HEK293 (cell line): ENCODE measurements at regions not wholly inside any gene's neighbourhood (a gene's known extent, or its start where the extent isn't known, plus 50 kb on each side); places are given as distances from the start of the nearest gene placed in this dataset.

Source experiments
- CTCF ChIA-PET: fragments of 350-600 bp; formaldehyde crosslinking; extraction: SDS; loops from one replicate; lab custom pipeline; 2021; ENCODE audit warnings: antibody characterized with exemption; lab: Yijun Ruan, JAX
- POLR2A ChIA-PET: fragments of 300-600 bp; formaldehyde crosslinking; extraction: SDS; loops from one replicate; lab custom pipeline; 2020; ENCODE audit warnings: antibody characterized with exemption, inconsistent platforms; lab: Yijun Ruan, JAX
- H3K27ac ChIP-seq: fragments of 200-500 bp; sonication (Bioruptor generic); 2 replicates; pipeline ENCODE4 v1.5.1; 2014; ENCODE audit warnings: low read depth, low read length, control low read depth, inconsistent platforms; ENCODE audit errors: extremely low read depth
- H3K36me3 ChIP-seq, 2 experiments: fragments of 200-500 bp in 1 of 2; sonication (Bioruptor generic) in 1 of 2; 1 replicate in 1 of 2; 2 replicates in 1 of 2; pipeline ENCODE4 v1.5.1; 2014 to 2017; ENCODE audit warnings: inconsistent platforms in 2 of 2, low read length in 2 of 2; ENCODE audit not compliant: control insufficient read depth in 2 of 2, insufficient read depth in 1 of 2
- H3K4me1 ChIP-seq: fragments of 200-500 bp; sonication (Bioruptor generic); 2 replicates; pipeline ENCODE4 v1.5.1; 2014; ENCODE audit warnings: mild to moderate bottlenecking, low read length, inconsistent platforms; ENCODE audit not compliant: control insufficient read depth, insufficient read depth
- H3K4me3 ChIP-seq: 2 replicates; pipeline ENCODE4 v1.5.1; 2011; ENCODE audit warnings: low read depth, mild to moderate bottlenecking, control low read depth, low read length, moderate library complexity
- H3K9me3 ChIP-seq: fragments of 200-500 bp; sonication (Bioruptor generic); 2 replicates; pipeline ENCODE4 v1.5.1; 2014; ENCODE audit warnings: low read depth, low read length, inconsistent platforms; ENCODE audit not compliant: control insufficient read depth, insufficient read depth
- BCL11B ChIP-seq: fragments of 450-650 bp; formaldehyde crosslinking; IDR thresholded peaks from 2 replicates; pipeline ENCODE4 v1.5.1; 2016; ENCODE audit warnings: low read depth, missing biosample characterization, missing genetic modification characterization
- GLIS1 ChIP-seq: fragments of 450-650 bp; formaldehyde crosslinking; IDR thresholded peaks from 2 replicates; pipeline ENCODE4 v1.5.1; 2016; ENCODE audit warnings: missing biosample characterization, missing genetic modification characterization
- HOXA7 ChIP-seq: sonication (generic); formaldehyde crosslinking; IDR thresholded peaks from 2 replicates; pipeline ENCODE4 v1.8.1; 2022; ENCODE audit warnings: missing genetic modification reagents, borderline replicate concordance
- HOXC10 ChIP-seq: sonication (generic); formaldehyde crosslinking; IDR thresholded peaks from 2 replicates; pipeline ENCODE4 v1.8.1; 2023; ENCODE audit warnings: mild to moderate bottlenecking, missing genetic modification reagents
- KLF8 ChIP-seq: fragments of 450-650 bp; formaldehyde crosslinking; IDR thresholded peaks from 2 replicates; pipeline ENCODE4 v1.5.1; 2016; ENCODE audit warnings: missing biosample characterization, missing genetic modification characterization
- OSR2 ChIP-seq: fragments of 450-650 bp; formaldehyde crosslinking; IDR thresholded peaks from 2 replicates; pipeline ENCODE4 v1.5.1; 2016; ENCODE audit warnings: missing biosample characterization, missing genetic modification characterization
- SCRT2 ChIP-seq: fragments of 450-650 bp; formaldehyde crosslinking; IDR thresholded peaks from 2 replicates; pipeline ENCODE4 v1.5.1; 2016; ENCODE audit warnings: missing biosample characterization, missing genetic modification characterization
- SETDB1 ChIP-seq: IDR thresholded peaks from one replicate; pipeline ENCODE4 v1.6.1; 2017; ENCODE audit warnings: mild to moderate bottlenecking, low read length, moderate library complexity, mixed read lengths; ENCODE audit not compliant: insufficient read length
- WT1 ChIP-seq: fragments of 450-650 bp; formaldehyde crosslinking; IDR thresholded peaks from 2 replicates; pipeline ENCODE4 v1.5.1; 2016; ENCODE audit warnings: missing biosample characterization, missing genetic modification characterization
- ZBTB11 ChIP-seq: fragments of 450-650 bp; formaldehyde crosslinking; conservative IDR thresholded peaks from 2 replicates; pipeline ENCODE4 v1.5.1; 2016; ENCODE audit warnings: low read depth, missing biosample characterization, missing genetic modification characterization
- ZBTB21 ChIP-seq: fragments of 450-650 bp; formaldehyde crosslinking; IDR thresholded peaks from 2 replicates; pipeline ENCODE4 v1.5.1; 2017; ENCODE audit warnings: missing biosample characterization, missing genetic modification characterization
- ZBTB8A ChIP-seq: fragments of 450-650 bp; formaldehyde crosslinking; IDR thresholded peaks from 2 replicates; pipeline ENCODE4 v1.5.1; 2016; ENCODE audit warnings: missing biosample characterization, missing genetic modification characterization
- ZNF132 ChIP-seq: fragments of 450-650 bp; formaldehyde crosslinking; IDR thresholded peaks from 2 replicates; pipeline ENCODE4 v1.5.1; 2017; ENCODE audit warnings: missing biosample characterization, missing genetic modification characterization, borderline replicate concordance
- ZNF174 ChIP-seq: fragments of 450-650 bp; formaldehyde crosslinking; IDR thresholded peaks from 2 replicates; pipeline ENCODE4 v1.5.0; 2017; ENCODE audit warnings: missing biosample characterization, mild to moderate bottlenecking, missing genetic modification characterization
- ZNF211 ChIP-seq: fragments of 450-650 bp; formaldehyde crosslinking; IDR thresholded peaks from 2 replicates; pipeline ENCODE4 v1.5.1; 2016; ENCODE audit warnings: low read depth, missing biosample characterization, missing genetic modification characterization
- ZNF223 ChIP-seq: fragments of 450-650 bp; formaldehyde crosslinking; IDR thresholded peaks from 2 replicates; pipeline ENCODE4 v1.5.1; 2016; ENCODE audit warnings: missing biosample characterization, missing genetic modification characterization
- ZNF274 ChIP-seq, 2 experiments: fragments of 200-500 bp in 1 of 2; fragments of 450-650 bp in 1 of 2; sonication (Bioruptor generic) in 1 of 2; formaldehyde crosslinking in 1 of 2; IDR thresholded peaks; 2 replicates each; pipeline versions ENCODE4 v1.5.1 to v1.6.1; 2014 to 2016; ENCODE audit warnings: borderline replicate concordance in 1 of 2, inconsistent platforms in 1 of 2, low read length in 1 of 2, missing biosample characterization in 1 of 2, missing genetic modification characterization in 1 of 2
- ZNF311 ChIP-seq: fragments of 450-650 bp; formaldehyde crosslinking; IDR thresholded peaks from 2 replicates; pipeline ENCODE4 v1.5.1; 2017; ENCODE audit warnings: missing biosample characterization, missing genetic modification characterization, borderline replicate concordance
- ZNF354C ChIP-seq: fragments of 450-650 bp; formaldehyde crosslinking; IDR thresholded peaks from 2 replicates; pipeline ENCODE4 v1.5.1; 2016; ENCODE audit warnings: missing biosample characterization, missing genetic modification characterization, low read depth, borderline replicate concordance
- ZNF37A ChIP-seq: fragments of 450-650 bp; IDR thresholded peaks from 2 replicates; pipeline ENCODE4 v1.5.1; 2018; ENCODE audit warnings: missing biosample characterization, missing genetic modification characterization
- ZNF473 ChIP-seq: fragments of 450-650 bp; formaldehyde crosslinking; IDR thresholded peaks from 2 replicates; pipeline ENCODE4 v1.5.1; 2017; ENCODE audit warnings: missing biosample characterization, missing genetic modification characterization
- ZNF560 ChIP-seq: fragments of 450-650 bp; formaldehyde crosslinking; IDR thresholded peaks from 2 replicates; pipeline ENCODE4 v1.5.1; 2017; ENCODE audit warnings: missing biosample characterization, missing genetic modification characterization, borderline replicate concordance
- ZNF654 ChIP-seq: fragments of 450-650 bp; formaldehyde crosslinking; IDR thresholded peaks from 2 replicates; pipeline ENCODE4 v1.5.1; 2016; ENCODE audit warnings: low read depth, missing biosample characterization, missing genetic modification characterization
- ZNF670 ChIP-seq: fragments of 450-650 bp; formaldehyde crosslinking; IDR thresholded peaks from 2 replicates; pipeline ENCODE4 v1.5.1; 2016; ENCODE audit warnings: missing biosample characterization, missing genetic modification characterization, low read depth
- ZNF707 ChIP-seq: fragments of 450-650 bp; formaldehyde crosslinking; IDR thresholded peaks from 2 replicates; pipeline ENCODE4 v1.5.1; 2016; ENCODE audit warnings: missing biosample characterization, missing genetic modification characterization
- ZNF768 ChIP-seq: fragments of 450-650 bp; formaldehyde crosslinking; IDR thresholded peaks from 2 replicates; pipeline ENCODE4 v1.5.1; 2018; ENCODE audit warnings: missing biosample characterization, mild to moderate bottlenecking, missing genetic modification characterization
- ZNF830 ChIP-seq: fragments of 450-650 bp; IDR thresholded peaks from 2 replicates; pipeline ENCODE4 v1.5.0; 2018; ENCODE audit warnings: missing biosample characterization, missing genetic modification characterization, low read depth, mild to moderate bottlenecking, moderate library complexity
- ZSCAN23 ChIP-seq: fragments of 450-650 bp; formaldehyde crosslinking; IDR thresholded peaks from 2 replicates; pipeline ENCODE4 v1.5.1; 2016; ENCODE audit warnings: missing biosample characterization, missing genetic modification characterization
- ZSCAN30 ChIP-seq: fragments of 450-650 bp; IDR thresholded peaks from 2 replicates; pipeline ENCODE4 v1.5.1; 2018; ENCODE audit warnings: missing biosample characterization, mild to moderate bottlenecking, missing genetic modification characterization, moderate library complexity

DNA sequence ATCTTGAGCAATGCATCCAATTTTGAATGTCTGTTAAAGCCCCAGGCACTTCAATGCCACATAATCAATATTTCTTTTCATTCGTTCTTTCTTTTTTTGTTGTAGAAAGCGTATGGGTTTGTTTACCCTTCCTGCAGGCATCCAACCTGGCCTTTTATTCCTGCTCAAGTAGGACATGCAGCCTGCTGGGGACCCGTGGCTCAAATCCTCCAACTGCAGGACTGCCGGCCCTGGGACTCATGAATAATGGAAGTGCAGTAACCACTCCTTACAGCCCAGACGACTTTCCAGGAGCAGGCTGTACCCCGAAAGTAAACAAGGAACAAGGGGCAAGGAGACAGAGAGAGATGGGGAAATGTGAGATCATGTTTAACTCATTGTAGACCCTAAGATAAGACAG lies 126.4 kb downstream of the SALL1 start:
- TF ChIP-seq ZNF37A (tag by site-specific recombination) (no peak), ZNF654 (tag by site-specific recombination) (no peak), ZNF211 (no peak), OSR2 (no peak), SETDB1 (no peak), ZNF174 (tag by site-specific recombination) (no peak)
- POLR2A ChIA-PET, result no interaction called here
- Histone ChIP-seq H3K4me1 (no peaks in the 10 kb centered on the region), H3K4me3 (no peak overlapping the region), H3K9me3 (no peaks in the 10 kb centered on the region), H3K27ac (no peak overlapping the region), H3K36me3 (no peaks in the 10 kb centered on the region)
- CTCF ChIA-PET, result no interaction called here

DNA sequence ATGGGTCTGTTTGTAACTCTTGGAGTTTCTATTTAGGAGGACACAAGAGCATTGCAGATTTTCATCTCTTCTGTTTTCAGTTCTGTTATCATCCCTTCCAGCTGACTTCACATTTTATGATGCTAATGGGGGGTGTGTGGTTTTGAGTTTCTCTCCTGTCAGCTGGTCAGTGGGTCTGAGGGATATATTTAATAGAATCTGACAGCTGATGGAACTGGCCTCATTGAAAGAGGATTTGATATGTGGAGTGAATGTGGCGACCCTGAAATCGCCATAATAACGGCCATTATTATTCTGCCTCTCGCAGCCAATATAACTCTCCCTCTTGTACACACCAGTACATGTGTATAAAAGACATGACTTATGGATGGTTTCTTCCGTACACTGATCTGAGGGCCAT lies 128.1 kb downstream of the SALL1 start:
- Histone ChIP-seq H3K36me3 (no peaks in the 10 kb centered on the region), H3K4me3 (no peak overlapping the region)
- POLR2A ChIA-PET, result no interaction called here
- TF ChIP-seq GLIS1 (tag by site-specific recombination) (no peak), SETDB1 (peak; percentile 32)
- TF ChIP-seq, all 188 proteins: peak for 1
- no peak overlapping the region for H3K27ac ChIP-seq
- H3K9me3 ChIP-seq, result no peaks in the 10 kb centered on the region
- no peaks in the 10 kb centered on the region for H3K4me1 ChIP-seq
- CTCF ChIA-PET, result no interaction called here

DNA sequence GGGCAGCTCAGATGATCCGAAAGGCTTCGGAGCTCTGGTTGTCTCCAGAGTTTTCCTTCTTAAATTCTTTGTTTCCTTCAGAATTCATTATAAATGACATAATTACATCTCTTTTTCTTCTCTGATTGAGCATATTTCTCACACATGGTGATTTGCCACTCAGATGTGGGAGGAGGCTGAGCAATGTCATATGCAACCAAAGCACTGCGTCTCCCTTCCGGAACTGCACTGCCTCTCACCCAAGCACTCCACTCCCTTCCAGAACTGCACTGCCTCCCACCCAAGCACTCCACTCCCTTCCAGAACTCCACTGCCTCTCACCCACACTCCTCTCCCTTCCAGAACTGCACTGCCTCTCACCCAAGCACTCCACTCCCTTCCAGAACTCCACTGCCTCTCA lies 131.5 kb downstream of the SALL1 start:
- Histone ChIP-seq H3K4me3 (no peak overlapping the region), H3K9me3 (no peaks in the 10 kb centered on the region), H3K36me3 (no peaks in the 10 kb centered on the region), H3K27ac (no peak overlapping the region), H3K4me1 (no peaks in the 10 kb centered on the region)
- ChIA-PET POLR2A (no interaction called here), CTCF (no interaction called here)
- no peak for TF ChIP-seq ZBTB8A (tag by site-specific recombination)
- no peak for TF ChIP-seq HOXA7 (CRISPR knock-in tag)
- no peak for TF ChIP-seq ZNF768 (tag by site-specific recombination)
- no peak for TF ChIP-seq HOXC10 (CRISPR knock-in tag)
- TF ChIP-seq ZBTB11 (tag by site-specific recombination), result no peak
- TF ChIP-seq ZNF670, result no peak
- no peak for TF ChIP-seq ZBTB21 (tag by site-specific recombination)
- no peak for TF ChIP-seq SCRT2 (tag by site-specific recombination)
- no peak for TF ChIP-seq ZNF132
- TF ChIP-seq ZSCAN30 (tag by site-specific recombination), result no peak

GRCh38 chr16:51017969-51018368 lies 133.1 kb downstream of the SALL1 start:
- no peaks in the 10 kb centered on the region for H3K4me1 ChIP-seq
- ChIA-PET POLR2A (no interaction called here), CTCF (interaction anchor here (1.4 kb wide), 1 partner anchor 135 kb away, joined by 4 read pairs; no protein-coding TSS in a partner anchor)
- H3K36me3 ChIP-seq, result no peaks in the 10 kb centered on the region
- no peaks in the 10 kb centered on the region for H3K9me3 ChIP-seq
- H3K27ac ChIP-seq, result no peak overlapping the region
- H3K4me3 ChIP-seq, result no peak overlapping the region
- TF ChIP-seq ZNF707 (tag by site-specific recombination) (no peak), ZNF311 (tag by site-specific recombination) (no peak), ZNF473 (tag by site-specific recombination) (no peak), WT1 (tag by site-specific recombination) (no peak), KLF8 (tag by site-specific recombination) (no peak), ZNF174 (tag by site-specific recombination) (no peak), ZNF354C (tag by site-specific recombination) (no peak), BCL11B (tag by site-specific recombination) (no peak), ZNF560 (no peak), ZNF830 (tag by site-specific recombination) (no peak), ZSCAN23 (no peak), ZNF223 (tag by site-specific recombination) (no peak), ZNF274 (IDR thresholded peaks at IDR 0.05; ENCODE audit: low read length) (no peak), ZNF274 (tag by site-specific recombination; IDR thresholded peaks at IDR 0.05; ENCODE audit: borderline replicate concordance) (no peak)
